Amniotic epithelial cell (primary cell): ENCODE measurements at regions not wholly inside any gene's neighbourhood (a gene's known extent, or its start where the extent isn't known, plus 50 kb on each side); places are given as distances from the start of the nearest gene placed in this dataset.

Source experiments
- DNase-seq: peaks from one replicate; pipeline ENCODE4 v3.0.0-alpha.2; 2010; ENCODE audit warnings: low read depth

DNA sequence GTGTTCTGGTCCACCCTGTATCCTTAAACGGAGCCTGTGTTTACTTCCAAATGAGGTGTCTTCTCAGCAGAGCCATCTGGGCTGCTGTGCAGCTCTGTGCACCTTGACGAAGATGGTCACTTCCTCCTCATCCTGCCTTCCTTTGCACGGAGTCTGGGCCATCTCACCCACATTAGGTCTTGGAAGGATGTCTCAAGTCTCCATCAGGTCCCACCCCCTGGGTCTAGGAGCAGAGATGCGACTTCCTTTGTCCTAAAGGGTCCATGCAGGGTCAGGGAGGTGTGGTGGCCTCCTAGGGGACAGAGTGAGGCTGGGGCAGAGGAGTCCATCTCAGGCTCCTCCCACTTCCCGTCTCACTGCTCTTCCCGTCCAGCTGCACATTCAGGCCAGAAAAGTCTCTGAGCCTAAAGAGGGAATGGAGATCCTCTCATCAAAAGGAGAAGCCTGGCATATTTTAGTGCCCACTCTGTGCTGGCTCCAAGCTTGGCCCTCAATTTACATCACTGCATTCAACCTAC, 209.2 kb downstream of the MATN1 start:
- no peak for DNase-seq

DNA sequence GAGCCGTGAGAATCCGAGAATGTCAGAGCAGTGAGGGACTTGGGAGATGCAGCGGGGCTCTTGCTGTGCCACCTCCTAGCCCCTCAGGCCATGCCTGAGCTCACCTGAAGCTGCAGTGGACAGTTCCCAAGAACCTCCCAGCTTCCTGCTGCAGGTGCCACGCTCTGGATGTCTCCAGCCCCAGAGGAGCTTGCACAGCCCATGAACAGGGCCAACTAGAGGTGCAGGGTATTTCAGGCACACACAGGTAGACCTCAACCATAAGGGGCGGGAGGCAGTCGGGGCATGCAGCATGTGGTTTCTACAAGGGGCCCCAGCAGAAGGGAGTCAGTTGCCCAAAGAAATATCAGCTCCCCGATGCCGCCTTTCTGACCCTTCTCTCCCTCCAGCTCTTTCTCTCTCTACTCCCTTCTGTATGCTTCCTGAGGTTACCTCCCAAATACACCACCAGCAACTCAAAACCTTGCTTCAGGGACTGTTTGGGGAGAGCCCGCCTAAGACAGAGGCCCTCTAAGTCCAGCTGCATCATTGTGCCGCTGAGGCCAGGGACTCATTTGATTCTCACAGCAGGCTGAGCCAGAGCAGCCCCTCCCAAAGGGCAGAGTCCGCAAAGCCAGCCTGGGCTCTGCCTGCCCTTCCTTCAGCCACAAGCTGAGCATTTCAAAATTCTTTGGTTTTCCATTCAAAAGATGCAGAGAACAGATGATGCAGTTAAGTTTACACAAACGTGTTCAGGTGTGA, 209.8 kb downstream of the MATN1 start:
- no peak for DNase-seq

- no peak for DNase-seq
These were observed 210.5 kb downstream of the MATN1 start for GRCh38 chr1:30512914-30513265.

GRCh38 chr1:30511991-30512913, 211.1 kb downstream of the MATN1 start:
- DNase-seq: peak; percentile 10

DNA sequence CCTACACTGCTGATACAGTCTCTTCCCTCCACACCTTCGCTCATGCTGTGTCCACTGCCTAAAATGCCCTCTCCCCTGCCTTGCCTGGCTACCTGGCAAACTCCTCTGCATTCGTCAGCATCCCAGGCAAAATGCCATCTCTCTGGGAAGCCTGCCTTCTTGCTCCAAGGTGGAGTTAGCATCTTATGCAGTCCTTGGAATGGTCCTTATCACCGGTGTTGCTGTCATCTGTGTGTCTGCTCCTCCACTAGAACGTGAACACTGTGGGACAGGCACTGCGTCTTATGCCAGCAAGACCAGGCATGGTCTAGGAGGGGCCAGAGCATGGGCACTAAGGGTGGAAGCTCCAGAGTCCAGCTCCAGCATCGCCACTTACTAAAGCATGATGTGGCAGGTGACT, 211.8 kb downstream of the MATN1 start:
- no peak for DNase-seq

GRCh38 chr1:30511106-30511505, 212.3 kb downstream of the MATN1 start:
- no peak for DNase-seq

DNA sequence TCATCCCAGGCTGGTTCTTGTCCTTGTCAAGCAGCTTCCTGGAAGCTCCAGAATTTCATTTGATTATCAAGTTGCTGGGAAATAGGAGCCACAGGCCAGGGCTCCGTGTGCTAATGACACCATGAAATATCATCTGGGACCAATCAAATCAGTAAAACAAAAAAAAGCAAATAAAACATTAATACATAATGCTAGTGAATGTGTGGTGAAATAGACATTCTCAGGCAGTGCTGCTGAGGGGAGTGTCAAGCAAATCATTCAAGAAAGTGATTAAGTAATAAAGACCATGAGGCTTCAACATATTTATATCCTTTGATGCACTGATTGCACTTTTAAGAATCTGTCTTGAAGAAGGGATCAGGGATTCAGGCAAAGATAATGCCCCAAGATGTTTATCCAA, 213.7 kb downstream of the MATN1 start:
- DNase-seq: no peak

GRCh38 chr1:30508611-30509010, 214.8 kb downstream of the MATN1 start:
- DNase-seq: no peak

DNA sequence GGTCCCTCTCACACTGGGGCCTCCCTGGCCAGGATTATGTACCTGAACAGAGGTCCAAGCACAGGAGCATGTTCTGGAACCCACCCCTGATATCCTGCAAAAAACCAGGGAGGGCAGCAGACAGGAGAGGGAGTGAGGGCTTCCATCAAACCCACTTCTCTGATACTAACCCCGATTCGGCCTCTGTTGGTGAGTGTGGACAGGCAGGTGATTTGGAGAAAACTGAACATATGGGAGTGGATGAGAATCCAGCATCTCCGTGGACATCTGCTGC, 215.3 kb downstream of the MATN1 start:
- no peak for DNase-seq

- DNase-seq: no peak
These were observed 215.8 kb downstream of the MATN1 start for GRCh38 chr1:30507401-30508174.

GRCh38 chr1:30507016-30507312, 216.4 kb downstream of the MATN1 start:
- no peak for DNase-seq

GRCh38 chr1:30506291-30507015, 216.9 kb downstream of the MATN1 start:
- no peak for DNase-seq

DNA sequence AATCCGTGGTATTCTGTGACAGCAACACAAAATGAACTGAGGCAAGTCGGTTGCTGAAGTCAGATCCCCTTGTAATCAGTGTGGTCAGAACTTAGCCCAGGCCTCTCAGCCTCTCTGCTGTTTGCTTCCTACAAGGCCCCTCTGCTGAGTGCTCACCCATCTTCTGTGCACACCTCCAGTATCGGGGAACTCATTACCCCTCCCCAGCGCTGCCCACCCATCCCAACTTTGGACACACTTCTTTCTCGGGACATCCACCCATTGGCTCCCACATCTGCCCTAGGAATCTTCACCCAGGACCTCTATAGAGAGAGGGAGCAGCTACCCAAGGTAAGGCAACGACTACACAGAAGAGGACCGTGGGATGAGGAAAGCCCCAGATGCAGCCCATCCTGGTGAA, 217.5 kb downstream of the MATN1 start:
- DNase-seq: no peak

DNA sequence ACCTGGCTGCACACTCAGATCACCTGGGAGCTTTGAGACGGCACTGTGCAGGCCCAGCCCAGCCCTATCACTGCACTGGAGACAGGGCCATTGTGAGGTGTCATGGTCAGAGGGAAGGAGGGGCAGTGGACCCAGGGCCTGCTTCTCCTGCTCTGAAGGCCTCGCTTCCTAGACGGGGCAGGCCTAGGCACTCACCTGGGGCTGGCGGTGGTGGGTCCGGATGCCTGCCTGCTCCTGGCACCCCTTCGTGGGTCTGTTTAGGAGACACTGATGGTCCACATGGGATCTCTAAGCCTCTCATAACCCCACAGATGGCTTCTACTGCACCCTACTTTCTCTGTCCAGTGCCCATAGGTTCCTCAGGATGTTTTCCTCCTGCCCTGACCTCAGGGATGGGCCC, 230.9 kb downstream of the MATN1 start:
- no peak for DNase-seq

DNA sequence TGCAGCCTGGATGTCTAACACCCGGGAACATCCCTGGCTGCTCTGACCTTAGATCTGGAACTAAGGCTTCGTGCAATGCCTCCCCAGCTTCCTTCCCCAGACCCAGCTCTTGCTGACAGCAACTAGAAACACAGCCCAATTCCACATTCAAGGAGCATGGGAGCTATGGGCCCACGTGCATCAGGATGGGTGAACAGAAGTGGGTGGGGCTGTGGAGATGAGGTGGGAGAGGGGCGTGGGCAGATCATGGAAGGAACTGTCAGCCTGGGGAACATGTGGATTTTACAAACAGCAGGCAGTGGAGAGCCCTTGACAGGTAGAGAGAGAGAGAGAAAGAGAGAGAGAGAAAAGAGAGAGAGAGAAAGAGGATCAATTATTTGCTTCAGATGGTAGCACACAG, 231.6 kb downstream of the MATN1 start:
- no peak for DNase-seq

- DNase-seq: no peak
These were observed 232.8 kb downstream of the MATN1 start for GRCh38 chr1:30490554-30491053.

GRCh38 chr1:30489737-30490389, 233.5 kb downstream of the MATN1 start:
- no peak for DNase-seq

GRCh38 chr1:30488324-30488913, 235.0 kb downstream of the MATN1 start:
- no peak for DNase-seq

- no peak for DNase-seq
These were observed 236.3 kb downstream of the MATN1 start for GRCh38 chr1:30487042-30487441.

- DNase-seq: no peak
These were observed 238.3 kb downstream of the MATN1 start for GRCh38 chr1:30485072-30485471.

GRCh38 chr1:30484668-30485067, 238.7 kb downstream of the MATN1 start:
- DNase-seq: no peak
